ENCODE measurements at regions not wholly inside any gene's neighbourhood (a gene's known extent, or its start where the extent isn't known, plus 50 kb on each side); places are given as distances from the start of the nearest gene placed in this dataset.

- TF ChIP-seq KLF7 (tag by site-specific recombination; IDR thresholded peaks at IDR 0.05; ENCODE audit: borderline replicate concordance), result no peak
- TF ChIP-seq ZNF266 (tag by site-specific recombination; IDR thresholded peaks at IDR 0.05; ENCODE audit: low read depth), result no peak
- peak; percentile 77; the same call in 1 of the 2 replicates for TF ChIP-seq BCL6B (tag by site-specific recombination; IDR thresholded peaks at IDR 0.05)
- TF ChIP-seq PRDM1 (tag by site-specific recombination; IDR thresholded peaks at IDR 0.05), result peak; percentile 41; the same call in 1 of the 2 replicates
- TF ChIP-seq ZNF133 (tag by site-specific recombination; IDR thresholded peaks at IDR 0.05), result no peak
- TF ChIP-seq ZNF335 (tag by site-specific recombination; conservative IDR thresholded peaks at IDR 0.05), result no peak
- peak; percentile 71 for TF ChIP-seq PRDM6 (tag by site-specific recombination; IDR thresholded peaks at IDR 0.05)
- TF ChIP-seq, protein P1, sequence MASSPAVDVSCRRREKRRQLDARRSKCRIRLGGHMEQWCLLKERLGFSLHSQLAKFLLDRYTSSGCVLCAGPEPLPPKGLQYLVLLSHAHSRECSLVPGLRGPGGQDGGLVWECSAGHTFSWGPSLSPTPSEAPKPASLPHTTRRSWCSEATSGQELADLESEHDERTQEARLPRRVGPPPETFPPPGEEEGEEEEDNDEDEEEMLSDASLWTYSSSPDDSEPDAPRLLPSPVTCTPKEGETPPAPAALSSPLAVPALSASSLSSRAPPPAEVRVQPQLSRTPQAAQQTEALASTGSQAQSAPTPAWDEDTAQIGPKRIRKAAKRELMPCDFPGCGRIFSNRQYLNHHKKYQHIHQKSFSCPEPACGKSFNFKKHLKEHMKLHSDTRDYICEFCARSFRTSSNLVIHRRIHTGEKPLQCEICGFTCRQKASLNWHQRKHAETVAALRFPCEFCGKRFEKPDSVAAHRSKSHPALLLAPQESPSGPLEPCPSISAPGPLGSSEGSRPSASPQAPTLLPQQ (tag by site-specific recombination; IDR thresholded peaks at IDR 0.05), result peak; percentile 72
- TF ChIP-seq ZNF423 (tag by site-specific recombination; IDR thresholded peaks at IDR 0.05), result no peak
- TF ChIP-seq ZNF530 (tag by site-specific recombination; IDR thresholded peaks at IDR 0.05; ENCODE audit: low read depth), result no peak
- no peak for TF ChIP-seq ZNF645 (tag by site-specific recombination; IDR thresholded peaks at IDR 0.05)
- no peak for TF ChIP-seq ZFP3 (tag by site-specific recombination; IDR thresholded peaks at IDR 0.05; ENCODE audit: low read depth)
- TF ChIP-seq, protein P2, sequence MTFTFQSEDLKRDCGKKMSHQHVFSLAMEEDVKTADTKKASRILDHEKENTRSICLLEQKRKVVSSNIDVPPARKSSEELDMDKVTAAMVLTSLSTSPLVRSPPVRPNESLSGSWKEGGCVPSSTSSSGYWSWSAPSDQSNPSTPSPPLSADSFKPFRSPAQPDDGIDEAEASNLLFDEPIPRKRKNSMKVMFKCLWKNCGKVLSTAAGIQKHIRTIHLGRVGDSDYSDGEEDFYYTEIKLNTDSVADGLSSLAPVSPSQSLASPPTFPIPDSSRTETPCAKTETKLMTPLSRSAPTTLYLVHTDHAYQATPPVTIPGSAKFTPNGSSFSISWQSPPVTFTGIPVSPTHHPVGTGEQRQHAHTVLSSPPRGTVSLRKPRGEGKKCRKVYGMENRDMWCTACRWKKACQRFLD (tag by site-specific recombination; IDR thresholded peaks at IDR 0.05), result no peak
- TF ChIP-seq, protein P3, sequence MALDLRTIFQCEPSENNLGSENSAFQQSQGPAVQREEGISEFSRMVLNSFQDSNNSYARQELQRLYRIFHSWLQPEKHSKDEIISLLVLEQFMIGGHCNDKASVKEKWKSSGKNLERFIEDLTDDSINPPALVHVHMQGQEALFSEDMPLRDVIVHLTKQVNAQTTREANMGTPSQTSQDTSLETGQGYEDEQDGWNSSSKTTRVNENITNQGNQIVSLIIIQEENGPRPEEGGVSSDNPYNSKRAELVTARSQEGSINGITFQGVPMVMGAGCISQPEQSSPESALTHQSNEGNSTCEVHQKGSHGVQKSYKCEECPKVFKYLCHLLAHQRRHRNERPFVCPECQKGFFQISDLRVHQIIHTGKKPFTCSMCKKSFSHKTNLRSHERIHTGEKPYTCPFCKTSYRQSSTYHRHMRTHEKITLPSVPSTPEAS (tag by site-specific recombination; IDR thresholded peaks at IDR 0.05), result no peak
- TF ChIP-seq ZNF366 (tag by site-specific recombination; conservative IDR thresholded peaks at IDR 0.05), result peak; percentile 89
- TF ChIP-seq, protein P4, sequence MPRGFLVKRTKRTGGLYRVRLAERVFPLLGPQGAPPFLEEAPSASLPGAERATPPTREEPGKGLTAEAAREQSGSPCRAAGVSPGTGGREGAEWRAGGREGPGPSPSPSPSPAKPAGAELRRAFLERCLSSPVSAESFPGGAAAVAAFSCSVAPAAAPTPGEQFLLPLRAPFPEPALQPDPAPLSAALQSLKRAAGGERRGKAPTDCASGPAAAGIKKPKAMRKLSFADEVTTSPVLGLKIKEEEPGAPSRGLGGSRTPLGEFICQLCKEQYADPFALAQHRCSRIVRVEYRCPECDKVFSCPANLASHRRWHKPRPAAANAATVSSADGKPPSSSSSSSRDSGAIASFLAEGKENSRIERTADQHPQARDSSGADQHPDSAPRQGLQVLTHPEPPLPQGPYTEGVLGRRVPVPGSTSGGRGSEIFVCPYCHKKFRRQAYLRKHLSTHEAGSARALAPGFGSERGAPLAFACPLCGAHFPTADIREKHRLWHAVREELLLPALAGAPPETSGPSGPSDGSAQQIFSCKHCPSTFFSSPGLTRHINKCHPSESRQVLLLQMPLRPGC (tag by site-specific recombination; IDR thresholded peaks at IDR 0.05), result peak; percentile 88
- TF ChIP-seq REPIN1 (tag by site-specific recombination; IDR thresholded peaks at IDR 0.05; ENCODE audit: low read depth), result no peak
- peak; percentile 45; the same call in 1 of the 2 replicates for TF ChIP-seq ZNF10 (tag by site-specific recombination; IDR thresholded peaks at IDR 0.05)
- TF ChIP-seq ZNF549 (tag by site-specific recombination; IDR thresholded peaks at IDR 0.05), result no peak
- TF ChIP-seq ZNF155 (tag by site-specific recombination; IDR thresholded peaks at IDR 0.05), result no peak
- TF ChIP-seq OVOL3 (tag by site-specific recombination; IDR thresholded peaks at IDR 0.05), result no peak
- peak; percentile 49; the same call in 1 of the 2 replicates for TF ChIP-seq ZNF394 (tag by site-specific recombination; IDR thresholded peaks at IDR 0.05; ENCODE audit: borderline replicate concordance)
- TF ChIP-seq ZNF518A (tag by site-specific recombination; conservative IDR thresholded peaks at IDR 0.05; ENCODE audit: low read depth), result no peak
- no peak for TF ChIP-seq ZNF777 (tag by site-specific recombination; IDR thresholded peaks at IDR 0.05; ENCODE audit: borderline replicate concordance)
- TF ChIP-seq ZNF843 (tag by site-specific recombination; IDR thresholded peaks at IDR 0.05), result no peak; the same call in none of the 2 replicates
These were observed 98.2 kb upstream of the DTNBP1 start (continued) for GRCh38 chr6:15761045-15761502.
